SK-N-SH (cell line): ENCODE measurements at regions not wholly inside any gene's neighbourhood (a gene's known extent, or its start where the extent isn't known, plus 50 kb on each side); places are given as distances from the start of the nearest gene placed in this dataset.

ENCODE experiments used
- CTCF ChIA-PET: fragments of 300-600, 350-600 bp; formaldehyde crosslinking; extraction: SDS; loops from one replicate; lab custom pipeline; 2021; lab: Yijun Ruan, JAX
- POLR2A ChIA-PET: fragments of 350-600 bp; sonication (Branson Sonifier 250); formaldehyde crosslinking; extraction: SDS; loops from one replicate; lab custom pipeline; 2020; ENCODE audit warnings: antibody characterized with exemption, inconsistent platforms; lab: Yijun Ruan, JAX
- DNase-seq: peaks from one replicate; pipeline ENCODE4 v3.0.0; 2012
- H2AFZ ChIP-seq: fragments of 200-600 bp; sonication (generic); 2 replicates; pipeline ENCODE4 v1.8.1; 2016; ENCODE audit warnings: antibody characterized with exemption, mild to moderate bottlenecking, low read depth
- H3F3A ChIP-seq: fragments of 200-600 bp; sonication (generic); replicated peaks from 2 replicates; pipeline ENCODE3; 2016; ENCODE audit warnings: antibody characterized with exemption, mild to moderate bottlenecking; ENCODE audit not compliant: insufficient read depth
- H3K27ac ChIP-seq, 2 experiments: fragments of 200-500 bp in 1 of 2; fragments of 200-600 bp in 1 of 2; sonication (Bioruptor generic) in 1 of 2; sonication (generic), shearing (Covaris generic) in 1 of 2; 2 replicates each; pipeline versions ENCODE4 v1.5.1 to v1.6.1; 2014 to 2016; ENCODE audit warnings: low read depth in 2 of 2, inconsistent platforms in 1 of 2, low read length in 1 of 2, mild to moderate bottlenecking in 1 of 2, mixed read lengths in 1 of 2
- H3K27me3 ChIP-seq: fragments of 200-600 bp; sonication (generic), shearing (Covaris generic); 2 replicates; pipeline ENCODE4 v1.6.1; 2016; ENCODE audit warnings: mixed run types; ENCODE audit not compliant: insufficient read depth
- H3K36me3 ChIP-seq, 2 experiments: fragments of 200-500 bp in 1 of 2; fragments of 200-600 bp in 1 of 2; sonication (Bioruptor generic) in 1 of 2; sonication (generic) in 1 of 2; replicated peaks in 1 of 2; 2 replicates each; pipeline versions ENCODE3 to v1.5.1; 2014 to 2016; ENCODE audit warnings: low read length in 1 of 2, mild to moderate bottlenecking in 1 of 2; ENCODE audit not compliant: insufficient read depth in 2 of 2, control insufficient read depth in 1 of 2
- H3K4me1 ChIP-seq, 2 experiments: fragments of 200-500 bp in 1 of 2; fragments of 200-600 bp in 1 of 2; sonication (Bioruptor generic) in 1 of 2; sonication (generic), shearing (Covaris generic) in 1 of 2; 2 replicates each; pipeline versions ENCODE4 v1.5.1 to v1.6.1; 2014 to 2016; ENCODE audit warnings: low read depth in 1 of 2, low read length in 1 of 2, mixed run types in 1 of 2; ENCODE audit not compliant: insufficient read depth in 2 of 2, control insufficient read depth in 1 of 2
- H3K4me2 ChIP-seq: fragments of 200-600 bp; sonication (generic), shearing (Covaris generic); 2 replicates; pipeline ENCODE4 v1.6.1; 2017; ENCODE audit warnings: mixed run types
- H3K4me3 ChIP-seq, 2 experiments: fragments of 200-500 bp in 1 of 2; fragments of 200-600 bp in 1 of 2; sonication (Bioruptor generic) in 1 of 2; sonication (generic), shearing (Covaris generic) in 1 of 2; 2 replicates each; pipeline versions ENCODE4 v1.5.1 to v1.8.1; 2014 to 2016; ENCODE audit warnings: low read depth in 2 of 2, inconsistent platforms in 1 of 2, low read length in 1 of 2, mild to moderate bottlenecking in 1 of 2, mixed read lengths in 1 of 2, moderate library complexity in 1 of 2
- H3K79me2 ChIP-seq: fragments of 200-600 bp; sonication (generic); 2 replicates; pipeline ENCODE4 v1.8.1; 2017; ENCODE audit warnings: mild to moderate bottlenecking; ENCODE audit not compliant: insufficient read depth
- H3K9ac ChIP-seq: fragments of 200-600 bp; sonication (generic); 2 replicates; pipeline ENCODE4 v1.6.1; 2017; ENCODE audit warnings: mixed run types
- H3K9me2 ChIP-seq: fragments of 200-600 bp; sonication (generic); 2 replicates; pipeline ENCODE4 v1.6.1; 2017; ENCODE audit warnings: mixed run types
- H3K9me3 ChIP-seq: fragments of 200-600 bp; sonication (generic); 2 replicates; pipeline ENCODE4 v1.6.1; 2017; ENCODE audit warnings: mixed run types, mild to moderate bottlenecking, moderate library complexity
- H4K20me1 ChIP-seq: fragments of 200-600 bp; sonication (generic); 2 replicates; pipeline ENCODE4 v1.6.1; 2017; ENCODE audit warnings: mild to moderate bottlenecking, mixed run types; ENCODE audit not compliant: insufficient read depth
- GATA2 ChIP-seq: sonication (generic); formaldehyde crosslinking; IDR thresholded peaks from 2 replicates; pipeline ENCODE4 v1.5.0; 2020; ENCODE audit warnings: mild to moderate bottlenecking, missing genetic modification reagents
- MAX ChIP-seq: IDR thresholded peaks from 2 replicates; pipeline ENCODE4 v1.4.0; 2012; ENCODE audit warnings: low read depth
- MEF2A ChIP-seq: IDR thresholded peaks from 2 replicates; pipeline ENCODE4 v1.4.0; 2012; ENCODE audit warnings: low read depth, borderline replicate concordance
- MXI1 ChIP-seq: IDR thresholded peaks from 2 replicates; pipeline ENCODE4 v1.6.1; 2012; ENCODE audit warnings: mild to moderate bottlenecking, low read depth, low read length, improper control_type of control experiment
- NFIC ChIP-seq: IDR thresholded peaks from 2 replicates; pipeline ENCODE4 v1.4.0; 2012; ENCODE audit warnings: borderline replicate concordance
- POLR2AphosphoS5 ChIP-seq: IDR thresholded peaks from 2 replicates; pipeline ENCODE4 v1.6.1; 2012; ENCODE audit warnings: low read depth, low read length
- RCOR1 ChIP-seq: fragments of 150-350 bp; IDR thresholded peaks from 2 replicates; pipeline ENCODE4 v1.6.1; 2017; ENCODE audit warnings: antibody characterized with exemption, low read length
- REST ChIP-seq: IDR thresholded peaks from 2 replicates; pipeline ENCODE4 v1.6.1; 2012; ENCODE audit warnings: mild to moderate bottlenecking, low read depth, low read length, moderate library complexity
- RFX5 ChIP-seq: IDR thresholded peaks from 2 replicates; pipeline ENCODE4 v1.6.1; 2012; ENCODE audit warnings: mild to moderate bottlenecking, improper control_type of control experiment, low read length
- TCF12 ChIP-seq: IDR thresholded peaks from 2 replicates; pipeline ENCODE4 v1.4.0; 2012
- USF2 ChIP-seq: fragments of 150-350 bp; IDR thresholded peaks from 2 replicates; pipeline ENCODE4 v1.6.1; 2017; ENCODE audit warnings: antibody characterized with exemption, low read length, low read depth, borderline replicate concordance
- ZBTB33 ChIP-seq: IDR thresholded peaks from 2 replicates; pipeline ENCODE4 v1.4.0; 2012; ENCODE audit warnings: low read depth, borderline replicate concordance
- WGBS: methylation state at CpG from one replicate; pipeline ENCODE4 v1.1.6; 2017; ENCODE audit warnings: low lambda C conversion rate; 5-methylcytosine and 5-hydroxymethylcytosine counted together

GRCh38 chr4:31190671-31191070 lies 470.5 kb downstream of the PCDH7 start:
- no peaks in the 10 kb centered on the region for H3K9me2 ChIP-seq
- no peak for TF ChIP-seq NFIC
- TF ChIP-seq MEF2A = no peak
- no peak for TF ChIP-seq RCOR1
- TF ChIP-seq TCF12 = no peak
- DNase-seq = no peak
- no peaks in the 10 kb centered on the region for H3K36me3 ChIP-seq
- H3K4me2 ChIP-seq = no peak overlapping the region
- no peaks in the 10 kb centered on the region for H4K20me1 ChIP-seq
- H3K4me1 ChIP-seq = peaks cover 0 to 6% of the 10 kb centered on the region in 2 experiments; a peak in 1 of 4 replicates
- POLR2A ChIA-PET = no interaction called here
- H2AFZ ChIP-seq = no peak overlapping the region
- no peaks in the 10 kb centered on the region for H3F3A ChIP-seq
- no peaks in the 10 kb centered on the region for H3K79me2 ChIP-seq
- H3K9ac ChIP-seq = no peak overlapping the region
- H3K4me3 ChIP-seq = no peak overlapping the region
- H3K27ac ChIP-seq = no peak overlapping the region
- no peaks in the 10 kb centered on the region for H3K9me3 ChIP-seq
- no peaks in the 10 kb centered on the region for H3K27me3 ChIP-seq
- CTCF ChIA-PET = no interaction called here

- Histone ChIP-seq H3K9ac (no peak overlapping the region), H3K4me1 (peaks cover 0 to 6% of the 10 kb centered on the region in 2 experiments; a peak in 1 of 4 replicates), H3K4me2 (no peak overlapping the region), H3K79me2 (no peaks in the 10 kb centered on the region), H3K4me3 (no peak overlapping the region), H3K27me3 (no peaks in the 10 kb centered on the region), H3K36me3 (no peaks in the 10 kb centered on the region), H3K9me2 (no peaks in the 10 kb centered on the region), H4K20me1 (no peaks in the 10 kb centered on the region), H3K9me3 (no peaks in the 10 kb centered on the region), H2AFZ (no peak overlapping the region), H3K27ac (no peak overlapping the region), H3F3A (no peaks in the 10 kb centered on the region)
- TF ChIP-seq ZBTB33 (no peak), USF2 (no peak), RFX5 (no peak), GATA2 (no peak), TCF12 (no peak), MXI1 (no peak), POLR2AphosphoS5 (no peak), REST (no peak), MAX (no peak), MEF2A (no peak)
- DNase-seq = no peak
- WGBS = 70% methylated on average over 2 of the region's 2 CpGs
- ChIA-PET POLR2A (no interaction called here), CTCF (no interaction called here)
Measured at GRCh38 chr4:31192341-31192740, 472.2 kb downstream of the PCDH7 start.
